Nephron progenitor cell (in vitro differentiated cells): ENCODE measurements at regions not wholly inside any gene's neighbourhood (a gene's known extent, or its start where the extent isn't known, plus 50 kb on each side); places are given as distances from the start of the nearest gene placed in this dataset.

ENCODE experiments used
- DNase-seq: peaks from one replicate; pipeline ENCODE4 v3.0.0; 2021
- H3K27ac Mint-ChIP-seq: 2 replicates; pipeline ENCODE4 v1.8.0; 2021; ENCODE audit warnings: mild to moderate bottlenecking, moderate library complexity, mixed read lengths
- H3K27me3 Mint-ChIP-seq: 2 replicates; pipeline ENCODE4 v1.8.0; 2021; ENCODE audit warnings: mild to moderate bottlenecking, low read depth, mixed read lengths; ENCODE audit not compliant: poor library complexity
- H3K36me3 Mint-ChIP-seq: 2 replicates; pipeline ENCODE4 v1.8.0; 2021; ENCODE audit warnings: low read depth, mixed read lengths
- H3K4me1 Mint-ChIP-seq: 2 replicates; pipeline ENCODE4 v1.8.0; 2021; ENCODE audit warnings: mixed read lengths
- H3K4me3 Mint-ChIP-seq: 2 replicates; pipeline ENCODE4 v1.8.0; 2021; ENCODE audit warnings: mild to moderate bottlenecking, moderate library complexity, mixed read lengths
- H3K9me3 Mint-ChIP-seq: 2 replicates; pipeline ENCODE4 v1.8.0; 2021; ENCODE audit warnings: mild to moderate bottlenecking, moderate library complexity, mixed read lengths
- CTCF ChIP-seq: fragments of 200-600 bp; sonication (generic); IDR thresholded peaks from 2 replicates; pipeline ENCODE4 v1.5.0; 2021; ENCODE audit warnings: antibody characterized with exemption

DNA sequence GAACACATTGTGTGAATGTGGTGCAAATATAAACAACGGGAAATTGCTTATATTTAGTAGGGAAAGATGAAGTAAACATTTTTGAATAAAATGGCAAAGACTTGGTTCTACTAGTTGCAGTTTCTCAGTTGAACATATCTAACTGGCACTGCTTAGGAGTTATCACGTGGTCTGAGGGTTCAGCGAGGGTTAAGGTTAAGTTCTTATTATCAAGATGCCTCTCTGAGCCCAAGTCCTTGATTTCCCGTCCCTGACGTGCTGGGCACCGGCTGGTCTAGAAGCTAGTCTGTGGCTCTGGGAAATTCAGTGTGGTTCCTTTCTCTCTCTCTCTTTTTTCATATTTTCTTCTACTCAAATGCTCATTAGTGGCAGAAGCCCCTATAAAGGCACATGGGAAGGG is 81.6 kb upstream of the PITX1 start:
- TF ChIP-seq CTCF = no peak
- Mint-ChIP-seq H3K27me3 (peaks cover 17% of the 10 kb centered on the region), H3K36me3 (no peaks in the 10 kb centered on the region), H3K27ac (no peak overlapping the region), H3K4me3 (no peak overlapping the region), H3K4me1 (peaks cover 13% of the 10 kb centered on the region), H3K9me3 (no peaks in the 10 kb centered on the region)
- no peak for DNase-seq

DNA sequence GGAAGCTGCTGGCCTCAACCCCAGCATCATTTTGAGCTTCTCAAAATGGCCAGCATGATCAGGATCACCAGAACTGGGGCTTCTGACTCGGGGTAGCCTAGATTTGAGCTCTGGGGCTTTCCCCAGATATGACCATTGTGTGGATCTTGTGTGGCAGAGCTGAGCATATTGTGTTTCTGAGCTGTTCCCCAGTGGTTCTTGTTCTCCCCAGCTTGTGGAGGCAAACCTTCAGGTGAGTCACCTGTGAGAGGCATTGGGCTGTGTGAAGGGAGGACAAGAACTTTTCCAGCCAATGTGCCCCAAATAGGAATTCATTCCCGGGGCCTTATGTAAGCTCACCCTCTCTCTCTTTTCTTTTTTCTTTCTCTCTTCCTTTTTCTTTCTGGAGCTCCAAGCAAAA is 80.7 kb upstream of the PITX1 start:
- Mint-ChIP-seq H3K27me3 (peaks cover 21% of the 10 kb centered on the region), H3K4me3 (no peak overlapping the region), H3K4me1 (peaks cover 13% of the 10 kb centered on the region), H3K27ac (peak overlapping the region; percentile 48), H3K9me3 (no peaks in the 10 kb centered on the region), H3K36me3 (no peaks in the 10 kb centered on the region)
- no peak for TF ChIP-seq CTCF
- no peak for DNase-seq

GRCh38 chr5:135112008-135112725 is 78.1 kb upstream of the PITX1 start:
- no peak for DNase-seq
- peaks cover 22% of the 10 kb centered on the region for H3K27me3 Mint-ChIP-seq
- H3K4me3 Mint-ChIP-seq = no peak overlapping the region
- no peak overlapping the region for H3K27ac Mint-ChIP-seq
- peaks cover 14% of the 10 kb centered on the region for H3K4me1 Mint-ChIP-seq
- H3K9me3 Mint-ChIP-seq = no peaks in the 10 kb centered on the region
- H3K36me3 Mint-ChIP-seq = no peaks in the 10 kb centered on the region
- TF ChIP-seq CTCF = no peak

GRCh38 chr5:135110785-135111596 is 77.0 kb upstream of the PITX1 start:
- H3K4me3 Mint-ChIP-seq = no peak overlapping the region
- no peak overlapping the region for H3K27ac Mint-ChIP-seq
- H3K9me3 Mint-ChIP-seq = peaks cover under 1% of the 10 kb centered on the region
- DNase-seq = no peak
- no peak for TF ChIP-seq CTCF
- peaks cover 25% of the 10 kb centered on the region for H3K27me3 Mint-ChIP-seq
- H3K36me3 Mint-ChIP-seq = no peaks in the 10 kb centered on the region
- peaks cover 26% of the 10 kb centered on the region for H3K4me1 Mint-ChIP-seq

- no peak for TF ChIP-seq CTCF
- Mint-ChIP-seq H3K4me3 (no peak overlapping the region), H3K27ac (no peak overlapping the region), H3K36me3 (no peaks in the 10 kb centered on the region), H3K27me3 (peaks cover 25% of the 10 kb centered on the region), H3K4me1 (peaks cover 30% of the 10 kb centered on the region), H3K9me3 (peaks cover 4% of the 10 kb centered on the region)
- DNase-seq = no peak
These were observed 75.0 kb upstream of the PITX1 start for GRCh38 chr5:135108992-135109391.
